K562 (cell line): ENCODE measurements at regions not wholly inside any gene's neighbourhood (a gene's known extent, or its start where the extent isn't known, plus 50 kb on each side); places are given as distances from the start of the nearest gene placed in this dataset.
A peak's percentile ranks its signal among the peaks of the same experiment; 100 is the strongest.

Source experiments
- ATAC-seq: fragments of 200-7000 bp; cut with Tn5 transposase; 3 replicates; pipeline ENCODE4 v1.9.1; 2020; ENCODE audit warnings: moderate library complexity
- BruUV-seq: library from RNA; stranded (reverse); fragments of 400-500 nt; replicated peaks from 2 replicates; lab custom pipeline; 2021; lab: Mats Ljungman, UMichigan
- CTCF ChIA-PET: fragments of 300-600 bp; formaldehyde crosslinking; extraction: SDS; loops from one replicate; lab custom pipeline; 2021; ENCODE audit warnings: low intra/inter-chr PET ratio; lab: Yijun Ruan, JAX
- POLR2A ChIA-PET: fragments of 300-600, 350-650 bp; sonication (Branson Sonifier 250); formaldehyde crosslinking; extraction: SDS; loops from one replicate; lab custom pipeline; 2021; ENCODE audit warnings: antibody characterized with exemption, inconsistent platforms; lab: Yijun Ruan, JAX
- DNase-seq, 4 experiments: peaks; one replicate each; pipeline versions ENCODE4 v3.0.0 to v3.0.0-alpha.2; 2011 to 2018; ENCODE audit warnings: low spot score in 3 of 4, mixed read lengths in 3 of 4; ENCODE audit errors: extremely low read depth in 1 of 4
- FAIRE-seq: peaks from 2 replicates; lab custom pipeline; 2011; peaks lifted over from hg19 to GRCh38; lab: Jason Lieb, UNC
- H2AFZ ChIP-seq: 2 replicates; pipeline ENCODE4 v1.6.0; 2011; ENCODE audit warnings: low read depth, low read length, control low read depth, inconsistent platforms
- H3K27ac ChIP-seq: fragments of 200-600 bp; 3 replicates; pipeline ENCODE4 v1.8.0; 2011; ENCODE audit warnings: low read depth, mild to moderate bottlenecking, control low read depth, inconsistent platforms, low read length, moderate library complexity, mixed read lengths; ENCODE audit errors: extremely low read depth
- H3K27me3 ChIP-seq, 2 experiments: fragments of 300-600 bp in 1 of 2; 2 replicates in 1 of 2; 3 replicates in 1 of 2; pipeline versions ENCODE4 v1.6.0 to v1.8.0; 2011; ENCODE audit warnings: inconsistent platforms in 2 of 2, low read length in 2 of 2, mild to moderate bottlenecking in 1 of 2, mixed read lengths in 1 of 2, moderate library complexity in 1 of 2; ENCODE audit not compliant: control insufficient read depth in 2 of 2, insufficient read depth in 2 of 2
- H3K36me3 ChIP-seq: fragments of 300-600 bp; 3 replicates; pipeline ENCODE4 v1.8.0; 2011; ENCODE audit warnings: mild to moderate bottlenecking, low read length, inconsistent platforms; ENCODE audit not compliant: control insufficient read depth, insufficient read depth
- H3K4me1 ChIP-seq, 2 experiments: fragments of 200-600 bp in 1 of 2; replicated peaks in 1 of 2; 2 replicates in 1 of 2; 3 replicates in 1 of 2; pipeline versions ENCODE4 v1.5.1 to v1.8.0; 2011; ENCODE audit warnings: inconsistent platforms in 2 of 2, low read length in 2 of 2, mild to moderate bottlenecking in 1 of 2, mixed read lengths in 1 of 2, moderate library complexity in 1 of 2; ENCODE audit not compliant: control insufficient read depth in 2 of 2, insufficient read depth in 2 of 2
- H3K4me2 ChIP-seq: 2 replicates; pipeline ENCODE4 v1.6.1; 2011; ENCODE audit warnings: low read length, control low read depth, inconsistent platforms, mixed read lengths; ENCODE audit not compliant: insufficient read depth
- H3K4me3 ChIP-seq: fragments of 200-600 bp; sonication (generic), shearing (Covaris generic); 2 replicates; pipeline ENCODE4 v1.5.1; 2016; ENCODE audit warnings: control low read depth, inconsistent platforms
- H3K79me2 ChIP-seq: fragments of 200-600 bp; 3 replicates; pipeline ENCODE4 v1.8.0; 2011; ENCODE audit warnings: low read length, inconsistent platforms; ENCODE audit not compliant: control insufficient read depth, insufficient read depth
- H3K9ac ChIP-seq, 2 experiments: 2 replicates each; pipeline versions ENCODE4 v1.6.0 to v1.6.1; 2011; ENCODE audit warnings: low read depth in 2 of 2, low read length in 2 of 2, control low read depth in 1 of 2, inconsistent platforms in 1 of 2, mild to moderate bottlenecking in 1 of 2, mixed read lengths in 1 of 2; ENCODE audit not compliant: insufficient read depth in 1 of 2
- H3K9me1 ChIP-seq: one replicate; pipeline ENCODE4 v1.6.0; 2011; ENCODE audit warnings: inconsistent platforms, mild to moderate bottlenecking, low read length, moderate library complexity; ENCODE audit not compliant: control insufficient read depth, insufficient read depth
- H3K9me3 ChIP-seq: replicated peaks from 2 replicates; pipeline ENCODE4 v1.5.1; 2011; ENCODE audit warnings: low read depth, low read length, inconsistent platforms; ENCODE audit not compliant: control insufficient read depth, insufficient read depth
- H4K20me1 ChIP-seq: replicated peaks from 2 replicates; pipeline ENCODE4 v1.6.1; 2011; ENCODE audit warnings: low read length, inconsistent platforms, mixed read lengths; ENCODE audit not compliant: control insufficient read depth, insufficient read depth
- CEBPG ChIP-seq, 3 experiments: fragments of 200-800 bp in 1 of 3; sonication (Bioruptor generic) in 1 of 3; sonication (generic) in 1 of 3; formaldehyde crosslinking in 1 of 3; IDR thresholded peaks in 2 of 3; conservative IDR thresholded peaks in 1 of 3; 2 replicates each; pipeline versions ENCODE4 v1.6.1 to v1.8.0; 2016 to 2022; ENCODE audit warnings: missing compliant biosample characterization in 2 of 3, missing genetic modification characterization in 2 of 3, mild to moderate bottlenecking in 1 of 3, missing genetic modification reagents in 1 of 3
- ESRRB ChIP-seq: fragments of 250-450 bp; sonication (Bioruptor Pico); IDR thresholded peaks from 2 replicates; pipeline ENCODE4 v1.5.0; 2020; ENCODE audit warnings: mild to moderate bottlenecking, moderate library complexity, borderline replicate concordance
- HNRNPL ChIP-seq: fragments of 200-400 bp; formaldehyde crosslinking; IDR thresholded peaks from 2 replicates; pipeline ENCODE4 v1.6.1; 2017; ENCODE audit warnings: low read depth, mild to moderate bottlenecking, low read length
- MAFG ChIP-seq: fragments of 450-650 bp; conservative IDR thresholded peaks from 2 replicates; pipeline ENCODE4 v1.6.1; 2016; ENCODE audit warnings: missing genetic modification characterization, missing compliant biosample characterization
- NBN ChIP-seq: fragments of 450-650 bp; IDR thresholded peaks from 2 replicates; pipeline ENCODE4 v1.6.1; 2016; ENCODE audit warnings: low read depth, mild to moderate bottlenecking
- NKRF ChIP-seq: fragments of 450-650 bp; IDR thresholded peaks from 2 replicates; pipeline ENCODE4 v1.6.1; 2016; ENCODE audit warnings: borderline replicate concordance
- RBM17 ChIP-seq: fragments of 200-400 bp; formaldehyde crosslinking; IDR thresholded peaks from 2 replicates; pipeline ENCODE4 v1.6.1; 2017; ENCODE audit warnings: low read depth, mild to moderate bottlenecking, low read length, borderline replicate concordance
- SMAD4 ChIP-seq: fragments of 250-450 bp; sonication (Bioruptor Pico); conservative IDR thresholded peaks from 2 replicates; pipeline ENCODE4 v1.8.0; 2021; ENCODE audit warnings: inconsistent platforms, mild to moderate bottlenecking, moderate library complexity
- TEAD2 ChIP-seq: fragments of 450-650 bp; IDR thresholded peaks from 2 replicates; pipeline ENCODE4 v1.6.1; 2016; ENCODE audit warnings: missing genetic modification characterization, control low read depth, missing compliant biosample characterization
- ZNF507 ChIP-seq: conservative IDR thresholded peaks from 2 replicates; pipeline ENCODE4 v1.6.1; 2017; ENCODE audit warnings: missing genetic modification characterization, missing compliant biosample characterization
- WGBS: fragments of 100-300 bp; shearing (Covaris generic); methylation state at CpG from one replicate; pipeline ENCODE4 v1.1.6; 2016; ENCODE audit warnings: low coverage, mixed read lengths; ENCODE audit not compliant: insufficient coverage; ENCODE audit errors: missing lambda C conversion rate; 5-methylcytosine and 5-hydroxymethylcytosine counted together
- in situ Hi-C: fragments of 300-500 bp; cut with MboI; formaldehyde crosslinking; loops from 4 replicates; pipeline ENCODE4 v1.15.0; 2018; ENCODE audit warnings: inconsistent platforms, mixed read lengths
- intact Hi-C: fragments of 100-400 bp; cut with micrococcal nuclease; formaldehyde crosslinking; loops from 2 replicates; pipeline ENCODE4 v1.14.2; 2022
- TF ChIP-seq, protein P1 (sequence below): fragments of 200-800 bp; sonication (Bioruptor generic); IDR thresholded peaks from 2 replicates; pipeline ENCODE4 v1.6.1; 2017; ENCODE audit warnings: missing genetic modification characterization, missing compliant biosample characterization

DNA sequence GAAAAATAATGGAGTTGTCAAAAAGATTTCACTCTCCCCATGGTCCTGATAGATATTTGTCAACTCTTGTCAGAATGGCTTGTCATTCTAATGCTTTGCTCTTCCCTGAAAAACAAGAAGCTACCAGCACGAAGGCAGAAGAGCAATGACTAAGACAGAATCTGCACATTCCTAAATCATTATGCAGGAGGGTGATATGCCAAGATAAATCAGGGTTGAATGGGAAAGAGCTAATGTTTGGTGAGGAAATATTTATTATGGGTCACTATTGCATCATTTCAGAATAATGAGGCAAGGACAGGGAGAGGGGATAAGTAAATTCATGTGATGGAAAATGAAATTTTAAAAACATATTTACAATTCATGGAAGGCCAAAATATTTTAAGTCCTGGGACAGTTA, 297.5 kb upstream of the XYLT1 start (continued):
- TF ChIP-seq, protein P1, sequence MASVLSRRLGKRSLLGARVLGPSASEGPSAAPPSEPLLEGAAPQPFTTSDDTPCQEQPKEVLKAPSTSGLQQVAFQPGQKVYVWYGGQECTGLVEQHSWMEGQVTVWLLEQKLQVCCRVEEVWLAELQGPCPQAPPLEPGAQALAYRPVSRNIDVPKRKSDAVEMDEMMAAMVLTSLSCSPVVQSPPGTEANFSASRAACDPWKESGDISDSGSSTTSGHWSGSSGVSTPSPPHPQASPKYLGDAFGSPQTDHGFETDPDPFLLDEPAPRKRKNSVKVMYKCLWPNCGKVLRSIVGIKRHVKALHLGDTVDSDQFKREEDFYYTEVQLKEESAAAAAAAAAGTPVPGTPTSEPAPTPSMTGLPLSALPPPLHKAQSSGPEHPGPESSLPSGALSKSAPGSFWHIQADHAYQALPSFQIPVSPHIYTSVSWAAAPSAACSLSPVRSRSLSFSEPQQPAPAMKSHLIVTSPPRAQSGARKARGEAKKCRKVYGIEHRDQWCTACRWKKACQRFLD (CRISPR knock-in tag), result no peak
- no peak for TF ChIP-seq MAFG
- no peak for TF ChIP-seq TEAD2
- TF ChIP-seq HNRNPL, result no peak
- TF ChIP-seq SMAD4 (CRISPR knock-in tag), result no peak
- no peak for TF ChIP-seq CEBPG (CRISPR knock-in tag; IDR thresholded peaks at IDR 0.05)
- peak; percentile 9 to 49; a peak in 1 of 4 replicates for TF ChIP-seq CEBPG (tag; conservative IDR thresholded peaks at IDR 0.05 in 1 of 2, IDR thresholded peaks at IDR 0.05 in 1 of 2)
- TF ChIP-seq, all 486 proteins: peak for 3

DNA sequence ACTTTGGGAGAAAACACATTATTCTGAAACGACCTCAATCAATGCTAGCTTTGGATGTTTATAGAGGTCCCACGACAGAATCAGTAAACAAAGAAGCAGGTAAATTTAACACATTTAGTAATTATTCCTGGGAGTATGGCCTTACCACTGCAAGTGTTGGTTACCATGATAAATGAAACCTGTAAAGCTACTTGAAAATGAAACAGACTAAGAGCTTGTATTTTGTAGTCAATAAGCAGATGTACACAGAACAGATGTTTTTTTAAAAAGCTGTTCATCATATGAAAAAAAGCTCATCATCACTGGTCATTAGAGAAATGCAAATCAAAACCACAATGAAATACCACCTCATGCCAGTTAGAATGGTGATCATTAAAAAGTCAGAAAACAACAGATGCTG, 295.3 kb upstream of the XYLT1 start:
- H3K27me3 ChIP-seq, result no peaks in the 10 kb centered on the region; a peak in 1 of 5 replicates
- ChIA-PET CTCF (no interaction called here), POLR2A (no interaction called here)
- no peak for ATAC-seq
- in situ Hi-C loops (no loop called here), intact Hi-C loops (no loop called here)
- no peak overlapping the region for H3K9ac ChIP-seq
- H3K36me3 ChIP-seq, result no peaks in the 10 kb centered on the region
- BruUV-seq, result no TSS peak
- no peak overlapping the region for H3K4me3 ChIP-seq
- no peaks in the 10 kb centered on the region for H3K79me2 ChIP-seq
- 0% methylated on average over 2 of the region's 2 CpGs for WGBS
- FAIRE-seq, result no peak
- TF ChIP-seq ZNF507 (tag) (no peak), RBM17 (no peak), ESRRB (CRISPR knock-in tag) (no peak), NKRF (no peak), NBN (no peak)
- TF ChIP-seq, all 486 proteins: peak for 0
- Histone ChIP-seq H3K9me1 (no peaks in the 10 kb centered on the region), H3K4me2 (no peak overlapping the region), H3K4me1 (no peaks in the 10 kb centered on the region), H3K9me3 (no peaks in the 10 kb centered on the region), H2AFZ (no peak overlapping the region), H4K20me1 (no peaks in the 10 kb centered on the region), H3K27ac (no peak overlapping the region)
- no peak for DNase-seq
